Renal pelvis (tissue), 1 donor: ENCODE measurements at regions not wholly inside any gene's neighbourhood (a gene's known extent, or its start where the extent isn't known, plus 50 kb on each side); places are given as distances from the start of the nearest gene placed in this dataset.
"Not testable (repeated sequence)": the region's sequence is repeated elsewhere in the genome, so short reads cannot be mapped to it uniquely, and the experiment has no call there.

Experiments used
- DNase-seq: peaks from one replicate; pipeline ENCODE4 v3.0.0-alpha.2; 2013

- no peak for DNase-seq
Observed at GRCh38 chr10:28186887-28187578, 115.8 kb downstream of the MPP7 start.

- no peak for DNase-seq
Observed at GRCh38 chr10:28186461-28186860, 116.4 kb downstream of the MPP7 start.

- no peak for DNase-seq
Observed at GRCh38 chr10:28184810-28185209, 118.1 kb downstream of the MPP7 start.

- no peak for DNase-seq
Observed at GRCh38 chr10:28181478-28182096, 121.3 kb downstream of the MPP7 start.

GRCh38 chr10:28180654-28181053 lies 122.2 kb downstream of the MPP7 start:
- no peak for DNase-seq

- DNase-seq, result no peak
Observed at GRCh38 chr10:28179743-28180099, 123.1 kb downstream of the MPP7 start.

- DNase-seq, result peak; percentile 49
Observed at GRCh38 chr10:28179006-28179742, 123.7 kb downstream of the MPP7 start.

GRCh38 chr10:28177944-28178637 lies 124.8 kb downstream of the MPP7 start:
- DNase-seq, result no peak

GRCh38 chr10:28176498-28176897 lies 126.4 kb downstream of the MPP7 start:
- not testable (repeated sequence) for DNase-seq

- no peak for DNase-seq
Observed at GRCh38 chr10:28172223-28172610, 130.6 kb downstream of the MPP7 start.

GRCh38 chr10:28171468-28172222 lies 131.2 kb downstream of the MPP7 start:
- no peak for DNase-seq

- no peak for DNase-seq
Observed at GRCh38 chr10:28169525-28169924, 133.3 kb downstream of the MPP7 start.

GRCh38 chr10:28160866-28161405 lies 141.9 kb downstream of the MPP7 start:
- DNase-seq, result no peak

- no peak for DNase-seq
Observed at GRCh38 chr10:28157379-28157778, 145.5 kb downstream of the MPP7 start.

- DNase-seq, result no peak
Observed at GRCh38 chr10:28155726-28156125, 147.1 kb downstream of the MPP7 start.

- DNase-seq, result no peak
Observed at GRCh38 chr10:28151636-28152035, 151.2 kb downstream of the MPP7 start.

GRCh38 chr10:28149746-28150145 lies 150.9 kb upstream of the ODAD2 start:
- no peak for DNase-seq

- no peak for DNase-seq
Observed at GRCh38 chr10:28147706-28148105, 148.8 kb upstream of the ODAD2 start.

- no peak for DNase-seq
Observed at GRCh38 chr10:28139138-28139537, 140.3 kb upstream of the ODAD2 start.

GRCh38 chr10:28137907-28138880 lies 139.3 kb upstream of the ODAD2 start:
- no peak for DNase-seq
